SK-N-SH treated with all-trans-retinoic acid at 6 μM for 48 hours (cell line): ENCODE measurements at regions not wholly inside any gene's neighbourhood (a gene's known extent, or its start where the extent isn't known, plus 50 kb on each side); places are given as distances from the start of the nearest gene placed in this dataset.
"Not testable (repeated sequence)": the region's sequence is repeated elsewhere in the genome, so short reads cannot be mapped to it uniquely, and the experiment has no call there.

ENCODE experiments used
- ARNTL ChIP-seq: fragments of 450-650 bp; formaldehyde crosslinking; IDR thresholded peaks from 2 replicates; pipeline ENCODE4 v1.5.0; 2020; ENCODE audit warnings: low read depth, mild to moderate bottlenecking, moderate library complexity, borderline replicate concordance
- PPARA ChIP-seq: fragments of 250-450 bp; sonication (Bioruptor Pico); IDR thresholded peaks from 2 replicates; pipeline ENCODE4 v1.5.0; 2020; ENCODE audit warnings: mild to moderate bottlenecking, borderline replicate concordance
- RARB ChIP-seq: fragments of 250-450 bp; sonication (Bioruptor Pico); IDR thresholded peaks from 2 replicates; pipeline ENCODE4 v1.8.0; 2021; ENCODE audit warnings: mild to moderate bottlenecking, moderate library complexity
- ZFP3 ChIP-seq: fragments of 250-450 bp; sonication (Bioruptor Pico); IDR thresholded peaks from 2 replicates; pipeline ENCODE4 v1.5.0; 2020; ENCODE audit warnings: mild to moderate bottlenecking, moderate library complexity
- ZNF565 ChIP-seq: fragments of 450-650 bp; formaldehyde crosslinking; conservative IDR thresholded peaks from 2 replicates; pipeline ENCODE4 v1.5.0; 2020; ENCODE audit warnings: low read depth, mild to moderate bottlenecking, moderate library complexity
- ZNF8 ChIP-seq: fragments of 450-650 bp; formaldehyde crosslinking; IDR thresholded peaks from 2 replicates; pipeline ENCODE4 v1.5.0; 2020; ENCODE audit warnings: mild to moderate bottlenecking, moderate library complexity
- TF ChIP-seq, protein P1 (sequence below): fragments of 250-450 bp; sonication (Bioruptor Pico); IDR thresholded peaks from 2 replicates; pipeline ENCODE4 v1.8.0; 2020; ENCODE audit warnings: mild to moderate bottlenecking, moderate library complexity, borderline replicate concordance
- TF ChIP-seq, protein P2 (sequence below): fragments of 250-450 bp; sonication (Bioruptor Pico); IDR thresholded peaks from 2 replicates; pipeline ENCODE4 v1.5.1; 2020; ENCODE audit warnings: low read depth, mild to moderate bottlenecking, moderate library complexity
- TF ChIP-seq, protein P3 (sequence below): fragments of 250-450 bp; sonication (Bioruptor Pico); IDR thresholded peaks from 2 replicates; pipeline ENCODE4 v1.5.1; 2021; ENCODE audit warnings: mild to moderate bottlenecking, moderate library complexity

DNA sequence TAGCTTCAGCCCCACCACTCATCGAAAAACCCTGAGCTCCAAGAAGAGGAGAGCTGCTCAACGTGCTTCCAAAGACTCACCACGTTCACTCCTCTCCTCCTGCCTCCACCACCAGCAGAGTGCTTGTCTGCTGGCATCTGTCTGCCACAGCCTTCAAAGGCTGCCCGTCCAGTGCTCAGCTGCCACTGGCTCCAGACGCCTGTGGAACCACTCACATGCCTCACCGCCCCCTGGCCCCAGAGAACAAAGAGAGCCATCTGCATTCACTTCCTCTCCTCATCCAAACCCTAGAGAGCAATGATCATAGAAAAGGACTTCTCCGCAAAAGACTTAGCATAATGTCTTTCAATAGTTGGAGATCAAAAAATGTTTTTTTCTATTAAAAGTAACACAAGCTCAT lies 108.1 kb downstream of the GOLGA6L6 start:
- not testable (repeated sequence) for TF ChIP-seq ZNF565, ARNTL, ZNF8, RARB, PPARA, ZFP3 (CRISPR knock-in tag)
- TF ChIP-seq, protein P1, sequence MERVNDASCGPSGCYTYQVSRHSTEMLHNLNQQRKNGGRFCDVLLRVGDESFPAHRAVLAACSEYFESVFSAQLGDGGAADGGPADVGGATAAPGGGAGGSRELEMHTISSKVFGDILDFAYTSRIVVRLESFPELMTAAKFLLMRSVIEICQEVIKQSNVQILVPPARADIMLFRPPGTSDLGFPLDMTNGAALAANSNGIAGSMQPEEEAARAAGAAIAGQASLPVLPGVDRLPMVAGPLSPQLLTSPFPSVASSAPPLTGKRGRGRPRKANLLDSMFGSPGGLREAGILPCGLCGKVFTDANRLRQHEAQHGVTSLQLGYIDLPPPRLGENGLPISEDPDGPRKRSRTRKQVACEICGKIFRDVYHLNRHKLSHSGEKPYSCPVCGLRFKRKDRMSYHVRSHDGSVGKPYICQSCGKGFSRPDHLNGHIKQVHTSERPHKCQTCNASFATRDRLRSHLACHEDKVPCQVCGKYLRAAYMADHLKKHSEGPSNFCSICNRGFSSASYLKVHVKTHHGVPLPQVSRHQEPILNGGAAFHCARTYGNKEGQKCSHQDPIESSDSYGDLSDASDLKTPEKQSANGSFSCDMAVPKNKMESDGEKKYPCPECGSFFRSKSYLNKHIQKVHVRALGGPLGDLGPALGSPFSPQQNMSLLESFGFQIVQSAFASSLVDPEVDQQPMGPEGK (CRISPR knock-in tag): not testable (repeated sequence)
- TF ChIP-seq, protein P2, sequence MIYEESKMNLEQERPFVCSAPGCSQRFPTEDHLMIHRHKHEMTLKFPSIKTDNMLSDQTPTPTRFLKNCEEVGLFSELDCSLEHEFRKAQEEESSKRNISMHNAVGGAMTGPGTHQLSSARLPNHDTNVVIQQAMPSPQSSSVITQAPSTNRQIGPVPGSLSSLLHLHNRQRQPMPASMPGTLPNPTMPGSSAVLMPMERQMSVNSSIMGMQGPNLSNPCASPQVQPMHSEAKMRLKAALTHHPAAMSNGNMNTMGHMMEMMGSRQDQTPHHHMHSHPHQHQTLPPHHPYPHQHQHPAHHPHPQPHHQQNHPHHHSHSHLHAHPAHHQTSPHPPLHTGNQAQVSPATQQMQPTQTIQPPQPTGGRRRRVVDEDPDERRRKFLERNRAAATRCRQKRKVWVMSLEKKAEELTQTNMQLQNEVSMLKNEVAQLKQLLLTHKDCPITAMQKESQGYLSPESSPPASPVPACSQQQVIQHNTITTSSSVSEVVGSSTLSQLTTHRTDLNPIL (CRISPR knock-in tag): not testable (repeated sequence)
- TF ChIP-seq, protein P3, sequence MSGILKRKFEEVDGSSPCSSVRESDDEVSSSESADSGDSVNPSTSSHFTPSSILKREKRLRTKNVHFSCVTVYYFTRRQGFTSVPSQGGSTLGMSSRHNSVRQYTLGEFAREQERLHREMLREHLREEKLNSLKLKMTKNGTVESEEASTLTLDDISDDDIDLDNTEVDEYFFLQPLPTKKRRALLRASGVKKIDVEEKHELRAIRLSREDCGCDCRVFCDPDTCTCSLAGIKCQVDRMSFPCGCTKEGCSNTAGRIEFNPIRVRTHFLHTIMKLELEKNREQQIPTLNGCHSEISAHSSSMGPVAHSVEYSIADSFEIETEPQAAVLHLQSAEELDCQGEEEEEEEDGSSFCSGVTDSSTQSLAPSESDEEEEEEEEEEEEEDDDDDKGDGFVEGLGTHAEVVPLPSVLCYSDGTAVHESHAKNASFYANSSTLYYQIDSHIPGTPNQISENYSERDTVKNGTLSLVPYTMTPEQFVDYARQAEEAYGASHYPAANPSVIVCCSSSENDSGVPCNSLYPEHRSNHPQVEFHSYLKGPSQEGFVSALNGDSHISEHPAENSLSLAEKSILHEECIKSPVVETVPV (CRISPR knock-in tag): not testable (repeated sequence)
